ENCODE measurements at regions not wholly inside any gene's neighbourhood (a gene's known extent, or its start where the extent isn't known, plus 50 kb on each side); places are given as distances from the start of the nearest gene placed in this dataset.
"Not testable (repeated sequence)": the region's sequence is repeated elsewhere in the genome, so short reads cannot be mapped to it uniquely, and the experiment has no call there.

DNA sequence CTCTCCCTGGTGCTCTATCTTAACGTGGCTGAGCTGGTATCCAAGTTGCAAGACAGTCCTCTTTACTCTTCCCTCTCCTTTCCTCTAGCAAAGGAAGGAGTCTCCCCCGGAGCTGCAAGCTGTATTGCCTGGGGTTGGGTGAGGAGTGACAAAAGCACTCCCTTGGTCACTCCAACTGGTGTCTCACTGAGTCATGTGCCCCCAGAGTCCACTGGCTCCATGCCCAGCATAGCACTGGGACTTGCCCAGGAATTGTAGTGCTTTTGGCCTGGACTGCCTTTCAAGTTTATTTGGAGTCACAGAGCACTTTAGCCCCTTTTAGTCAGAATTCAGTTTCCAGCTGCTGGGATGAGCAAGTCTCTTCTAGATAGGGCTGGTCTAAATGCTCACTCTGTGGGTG lies 82.6 kb upstream of the FST start:
- no peak overlapping the region for H3K9ac ChIP-seq
- no peak for TF ChIP-seq Cebpa-rat (IDR thresholded peaks at IDR 0.05)
- H3K9me3 ChIP-seq, result no peaks in the 10 kb centered on the region
- H3K36me3 ChIP-seq, result no peaks in the 10 kb centered on the region
- H3K27ac ChIP-seq, result no peak overlapping the region
- H4K20me1 ChIP-seq, result no peaks in the 10 kb centered on the region
- H3K4me2 ChIP-seq, result no peak overlapping the region
- no peak overlapping the region for H3K4me3 ChIP-seq
- H3K27me3 ChIP-seq, result no peaks in the 10 kb centered on the region
- H3K4me1 ChIP-seq, result no peaks in the 10 kb centered on the region

- no peaks in the 10 kb centered on the region for H3K27me3 ChIP-seq
- no peaks in the 10 kb centered on the region for H3K36me3 ChIP-seq
- H3K27ac ChIP-seq, result no peak overlapping the region
- H3K9me3 ChIP-seq, result no peaks in the 10 kb centered on the region
- H3K9ac ChIP-seq, result no peak overlapping the region
- TF ChIP-seq Cebpa-rat (IDR thresholded peaks at IDR 0.05), result no peak
- H3K4me1 ChIP-seq, result no peaks in the 10 kb centered on the region
- no peaks in the 10 kb centered on the region for H4K20me1 ChIP-seq
- no peak overlapping the region for H3K4me3 ChIP-seq
- no peak overlapping the region for H3K4me2 ChIP-seq
Observed at GRCh38 chr5:53399926-53400697, 80.3 kb upstream of the FST start.

GRCh38 chr5:53403291-53403690 lies 77.1 kb upstream of the FST start:
- Histone ChIP-seq H3K9me3 (no peaks in the 10 kb centered on the region), H3K27me3 (no peaks in the 10 kb centered on the region), H3K4me2 (no peak overlapping the region), H3K27ac (no peak overlapping the region), H4K20me1 (no peaks in the 10 kb centered on the region), H3K36me3 (no peaks in the 10 kb centered on the region), H3K4me1 (no peaks in the 10 kb centered on the region), H3K9ac (no peak overlapping the region), H3K4me3 (no peak overlapping the region)
- TF ChIP-seq Cebpa-rat (IDR thresholded peaks at IDR 0.05), result no peak

GRCh38 chr5:53403758-53404157 lies 76.7 kb upstream of the FST start:
- no peaks in the 10 kb centered on the region for H4K20me1 ChIP-seq
- no peaks in the 10 kb centered on the region for H3K36me3 ChIP-seq
- H3K4me2 ChIP-seq, result no peak overlapping the region
- H3K4me1 ChIP-seq, result no peaks in the 10 kb centered on the region
- no peaks in the 10 kb centered on the region for H3K27me3 ChIP-seq
- H3K27ac ChIP-seq, result no peak overlapping the region
- H3K9ac ChIP-seq, result no peak overlapping the region
- no peak overlapping the region for H3K4me3 ChIP-seq
- no peaks in the 10 kb centered on the region for H3K9me3 ChIP-seq
- no peak for TF ChIP-seq Cebpa-rat (IDR thresholded peaks at IDR 0.05)

DNA sequence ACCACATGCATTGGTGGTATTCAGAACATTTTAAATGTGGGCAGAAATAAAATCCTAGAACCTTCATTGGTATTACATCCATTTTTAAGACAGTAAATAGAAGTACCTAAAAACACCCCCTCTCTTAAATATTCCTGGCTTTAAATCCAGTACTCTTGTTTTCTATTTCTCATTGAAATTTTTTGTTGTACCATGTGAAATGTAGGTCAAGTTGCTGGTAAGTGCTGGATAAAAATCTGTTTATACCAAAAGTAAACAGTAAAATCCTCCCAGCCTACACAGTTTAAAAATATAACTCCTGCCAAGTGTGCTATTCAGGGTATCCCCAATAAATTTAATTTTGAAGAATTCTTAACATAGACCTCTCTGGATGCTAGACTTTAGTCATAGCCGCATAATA lies 75.0 kb upstream of the FST start:
- no peaks in the 10 kb centered on the region for H4K20me1 ChIP-seq
- no peaks in the 10 kb centered on the region for H3K27me3 ChIP-seq
- H3K4me1 ChIP-seq, result no peaks in the 10 kb centered on the region
- H3K4me3 ChIP-seq, result no peak overlapping the region
- no peak for TF ChIP-seq Cebpa-rat (IDR thresholded peaks at IDR 0.05)
- H3K4me2 ChIP-seq, result no peak overlapping the region
- no peaks in the 10 kb centered on the region for H3K36me3 ChIP-seq
- H3K9me3 ChIP-seq, result no peaks in the 10 kb centered on the region; the same call in 1 of the 2 replicates
- no peak overlapping the region for H3K9ac ChIP-seq
- H3K27ac ChIP-seq, result no peak overlapping the region

DNA sequence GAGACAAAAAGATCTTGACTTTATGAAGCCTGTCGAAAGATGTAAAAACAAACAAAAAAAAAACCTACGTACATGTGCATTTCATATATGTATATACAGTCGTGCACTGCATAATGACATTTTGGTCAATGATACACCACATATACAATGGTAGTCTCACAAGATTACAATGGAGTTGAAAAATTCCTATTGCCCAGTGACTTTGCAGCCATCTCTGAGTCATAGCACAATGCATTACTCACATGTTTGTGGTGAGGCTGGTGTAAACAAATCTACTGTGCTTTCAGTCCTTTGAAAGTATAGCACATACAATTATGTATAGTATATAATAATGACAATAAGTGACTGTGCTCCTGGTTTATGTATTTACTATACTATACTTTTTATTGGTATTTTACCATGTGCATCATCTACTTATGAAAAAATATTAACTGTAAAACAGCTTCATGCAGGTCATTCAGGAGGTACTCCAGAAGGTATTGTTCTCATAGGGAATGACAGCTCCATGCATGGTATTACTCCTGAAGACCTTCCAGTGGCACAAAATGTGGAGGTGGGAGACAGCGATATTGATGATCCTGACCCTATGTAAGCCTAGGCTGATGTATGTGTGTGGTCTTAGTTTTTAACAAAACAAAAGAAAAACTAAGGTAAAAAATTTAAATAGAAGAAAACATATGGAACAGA lies 73.7 kb upstream of the FST start:
- no peaks in the 10 kb centered on the region for H4K20me1 ChIP-seq
- H3K9ac ChIP-seq, result no peak overlapping the region
- no peak overlapping the region for H3K4me2 ChIP-seq
- H3K27me3 ChIP-seq, result no peaks in the 10 kb centered on the region
- TF ChIP-seq Cebpa-rat (IDR thresholded peaks at IDR 0.05), result no peak
- H3K36me3 ChIP-seq, result no peaks in the 10 kb centered on the region
- no peak overlapping the region for H3K27ac ChIP-seq
- H3K4me1 ChIP-seq, result no peaks in the 10 kb centered on the region
- no peaks in the 10 kb centered on the region; the same call in 1 of the 2 replicates for H3K9me3 ChIP-seq
- H3K4me3 ChIP-seq, result no peak overlapping the region

DNA sequence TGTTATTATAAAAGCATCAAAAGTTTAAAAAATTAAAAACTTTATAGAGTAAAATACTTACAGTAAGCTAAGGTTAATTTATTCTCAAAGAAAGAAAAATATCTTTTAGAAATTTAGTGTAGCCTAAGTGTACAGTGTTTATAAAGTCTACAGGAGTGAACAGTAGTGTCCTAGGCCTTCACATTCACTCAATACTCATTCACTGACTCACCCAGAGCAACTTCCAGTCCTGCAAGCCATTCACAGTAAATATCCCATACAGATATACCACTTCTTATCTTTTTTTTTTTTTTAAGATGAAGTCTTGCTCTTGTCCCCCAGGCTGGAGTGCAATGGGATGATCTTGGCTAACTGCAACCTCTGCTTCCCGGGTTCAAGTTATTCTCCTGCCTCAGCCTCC lies 73.1 kb upstream of the FST start:
- no peak overlapping the region for H3K9ac ChIP-seq
- H3K36me3 ChIP-seq, result no peaks in the 10 kb centered on the region
- TF ChIP-seq Cebpa-rat (IDR thresholded peaks at IDR 0.05), result no peak
- no peaks in the 10 kb centered on the region for H3K27me3 ChIP-seq
- no peak overlapping the region for H3K4me2 ChIP-seq
- H3K27ac ChIP-seq, result no peak overlapping the region
- no peaks in the 10 kb centered on the region for H3K4me1 ChIP-seq
- H4K20me1 ChIP-seq, result no peaks in the 10 kb centered on the region
- H3K9me3 ChIP-seq, result no peaks in the 10 kb centered on the region; the same call in 1 of the 2 replicates
- H3K4me3 ChIP-seq, result no peak overlapping the region

DNA sequence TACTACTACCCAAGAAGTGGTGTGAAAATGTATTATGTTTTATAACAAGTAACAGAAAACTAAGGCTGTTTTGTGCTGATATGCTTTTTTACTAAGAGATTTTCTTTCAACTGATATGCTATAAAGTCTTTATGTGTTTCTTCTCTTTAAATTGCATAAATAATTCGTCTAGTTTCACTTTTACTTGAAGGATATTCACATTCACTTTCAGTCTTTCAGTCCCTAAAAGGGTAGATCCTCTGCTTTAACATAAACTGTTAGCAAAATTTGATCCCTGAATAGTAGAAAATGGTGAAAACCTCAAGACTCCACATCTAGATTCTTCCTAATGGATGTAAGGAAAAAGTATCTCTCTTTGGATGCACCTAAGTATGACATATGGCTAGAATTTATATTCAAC lies 69.0 kb upstream of the FST start:
- no peaks in the 10 kb centered on the region for H3K27me3 ChIP-seq
- H3K4me3 ChIP-seq, result no peak overlapping the region
- no peak overlapping the region for H3K27ac ChIP-seq
- no peaks in the 10 kb centered on the region for H4K20me1 ChIP-seq
- no peak overlapping the region for H3K4me2 ChIP-seq
- H3K9me3 ChIP-seq, result no peaks in the 10 kb centered on the region; the same call in 1 of the 2 replicates
- no peaks in the 10 kb centered on the region for H3K36me3 ChIP-seq
- no peaks in the 10 kb centered on the region for H3K4me1 ChIP-seq
- no peak overlapping the region for H3K9ac ChIP-seq
- TF ChIP-seq Cebpa-rat (IDR thresholded peaks at IDR 0.05), result no peak

- H3K9ac ChIP-seq, H3K4me2 ChIP-seq, H3K27ac ChIP-seq, H3K9me3 ChIP-seq, H3K27me3 ChIP-seq, H4K20me1 ChIP-seq, H3K4me1 ChIP-seq, H3K36me3 ChIP-seq, H3K4me3 ChIP-seq: not testable (repeated sequence)
Observed at GRCh38 chr5:53412499-53412898, 67.9 kb upstream of the FST start.

GRCh38 chr5:53416144-53416738 lies 64.2 kb upstream of the FST start:
- no peak overlapping the region for H3K9ac ChIP-seq
- TF ChIP-seq Cebpa-rat (IDR thresholded peaks at IDR 0.05), result no peak
- no peaks in the 10 kb centered on the region for H3K27me3 ChIP-seq
- H3K36me3 ChIP-seq, result no peaks in the 10 kb centered on the region
- H3K4me3 ChIP-seq, result no peak overlapping the region
- no peaks in the 10 kb centered on the region for H3K4me1 ChIP-seq
- no peaks in the 10 kb centered on the region for H3K9me3 ChIP-seq
- no peaks in the 10 kb centered on the region for H4K20me1 ChIP-seq
- H3K4me2 ChIP-seq, result no peak overlapping the region
- no peak overlapping the region for H3K27ac ChIP-seq
